ENCODE measurements at regions not wholly inside any gene's neighbourhood (a gene's known extent, or its start where the extent isn't known, plus 50 kb on each side); places are given as distances from the start of the nearest gene placed in this dataset.
"Not testable (repeated sequence)": the region's sequence is repeated elsewhere in the genome, so short reads cannot be mapped to it uniquely, and the experiment has no call there.

DNA sequence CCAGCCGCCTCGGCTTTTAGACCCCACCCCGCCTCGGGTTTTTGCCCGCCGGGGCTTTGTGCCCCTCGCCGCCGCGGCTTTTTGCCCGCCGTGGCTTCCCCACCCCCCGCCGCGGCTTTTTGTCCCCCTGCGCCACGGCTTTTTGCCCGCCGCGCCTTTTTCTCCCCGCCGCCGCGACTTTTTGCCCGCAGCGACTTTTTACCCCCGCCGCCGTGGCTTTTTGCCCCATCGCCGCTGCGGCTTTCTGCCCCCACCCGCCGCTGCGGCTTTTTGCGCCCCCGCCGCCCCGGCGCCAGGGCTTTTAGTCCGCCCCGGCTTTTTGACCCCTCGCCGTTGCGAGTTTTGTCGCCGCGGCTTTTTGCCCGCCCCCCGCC lies 474.4 kb downstream of the FAM72C start:
- H3K27me3 ChIP-seq: peaks cover 0 to 5% of the 10 kb centered on the region in 2 donors
- no peaks in the 10 kb centered on the region for H3K4me1 ChIP-seq
- no peaks in the 10 kb centered on the region for H3K9me3 ChIP-seq
- no peak overlapping the region for H3K27ac ChIP-seq
- H3K36me3 ChIP-seq: no peaks in the 10 kb centered on the region
- H3K4me3 ChIP-seq: peak overlapping the region; percentile 33 to 47
- DNase-seq (ENCODE audit: low spot score): no peak
- TF ChIP-seq, protein P1, sequence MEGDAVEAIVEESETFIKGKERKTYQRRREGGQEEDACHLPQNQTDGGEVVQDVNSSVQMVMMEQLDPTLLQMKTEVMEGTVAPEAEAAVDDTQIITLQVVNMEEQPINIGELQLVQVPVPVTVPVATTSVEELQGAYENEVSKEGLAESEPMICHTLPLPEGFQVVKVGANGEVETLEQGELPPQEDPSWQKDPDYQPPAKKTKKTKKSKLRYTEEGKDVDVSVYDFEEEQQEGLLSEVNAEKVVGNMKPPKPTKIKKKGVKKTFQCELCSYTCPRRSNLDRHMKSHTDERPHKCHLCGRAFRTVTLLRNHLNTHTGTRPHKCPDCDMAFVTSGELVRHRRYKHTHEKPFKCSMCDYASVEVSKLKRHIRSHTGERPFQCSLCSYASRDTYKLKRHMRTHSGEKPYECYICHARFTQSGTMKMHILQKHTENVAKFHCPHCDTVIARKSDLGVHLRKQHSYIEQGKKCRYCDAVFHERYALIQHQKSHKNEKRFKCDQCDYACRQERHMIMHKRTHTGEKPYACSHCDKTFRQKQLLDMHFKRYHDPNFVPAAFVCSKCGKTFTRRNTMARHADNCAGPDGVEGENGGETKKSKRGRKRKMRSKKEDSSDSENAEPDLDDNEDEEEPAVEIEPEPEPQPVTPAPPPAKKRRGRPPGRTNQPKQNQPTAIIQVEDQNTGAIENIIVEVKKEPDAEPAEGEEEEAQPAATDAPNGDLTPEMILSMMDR (IDR thresholded peaks at IDR 0.05): no peak

DNA sequence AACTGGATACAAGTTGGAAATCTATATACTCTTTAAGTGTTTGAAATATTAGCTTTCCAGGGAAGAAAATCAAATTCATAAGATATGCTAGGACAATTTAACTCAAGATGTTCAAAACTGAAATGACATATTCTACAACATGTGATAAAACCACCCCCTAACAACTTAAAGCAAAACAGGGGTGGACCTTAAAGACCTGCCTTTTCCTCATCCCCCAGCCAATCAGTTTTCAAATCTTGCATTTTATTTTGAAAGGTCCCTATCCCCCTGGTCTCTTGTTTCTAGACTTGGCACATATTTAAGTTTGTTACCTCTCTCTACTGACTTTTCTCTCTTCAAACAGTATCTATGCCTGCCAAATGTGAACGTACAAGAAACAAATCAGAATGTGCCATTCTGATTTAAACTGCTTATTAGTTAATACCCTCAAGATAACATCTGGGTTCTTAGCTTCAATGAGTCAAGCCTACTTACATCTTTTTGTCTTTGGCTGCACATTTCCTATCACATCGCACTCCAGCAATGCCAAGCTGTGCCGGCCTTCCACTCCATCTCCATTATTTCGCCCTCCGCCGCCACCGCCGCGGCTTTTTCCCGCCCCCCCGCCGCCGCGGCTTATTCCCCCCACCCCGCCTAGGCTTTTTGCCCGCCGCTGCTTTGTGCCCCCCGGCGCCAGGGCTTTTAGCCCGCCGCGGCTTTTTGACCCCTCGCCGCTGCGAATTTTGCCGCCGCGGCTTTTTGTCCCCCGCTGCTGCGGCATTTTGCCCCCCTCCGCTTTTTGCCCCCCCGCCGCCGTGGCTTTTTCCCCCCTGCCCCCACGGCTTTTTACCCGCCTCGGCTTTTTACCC lies 475.0 kb downstream of the FAM72C start:
- not testable (repeated sequence) for H3K27ac ChIP-seq; H3K4me1 ChIP-seq; DNase-seq (ENCODE audit: low spot score); H3K9me3 ChIP-seq; H3K36me3 ChIP-seq; H3K27me3 ChIP-seq
- H3K4me3 ChIP-seq: peak overlapping the region; percentile 33 to 47

Measured in right atrium auricular region (tissue), 2 donors.